HG03521 (cell line): ENCODE measurements at regions not wholly inside any gene's neighbourhood (a gene's known extent, or its start where the extent isn't known, plus 50 kb on each side); places are given as distances from the start of the nearest gene placed in this dataset.

ENCODE experiments used
- ATAC-seq: cut with Tn5 transposase; IDR thresholded peaks from one replicate; pipeline ENCODE4 v1.9.1; 2021; ENCODE audit warnings: mild to moderate bottlenecking, moderate library complexity; ENCODE audit not compliant: unreplicated experiment

GRCh38 chr9:28887188-28887884, 1314.1 kb upstream of the C9orf72 start:
- no peak for ATAC-seq

- no peak for ATAC-seq
Measured at GRCh38 chr9:28888806-28889205, 1315.5 kb upstream of the C9orf72 start.

- no peak for ATAC-seq
Measured at GRCh38 chr9:28892538-28892937, 1319.3 kb upstream of the C9orf72 start.

- ATAC-seq = no peak
Measured at GRCh38 chr9:28899267-28899666, 1326.0 kb upstream of the C9orf72 start.

- no peak for ATAC-seq
Measured at GRCh38 chr9:28899926-28900325, 1326.6 kb upstream of the C9orf72 start.

GRCh38 chr9:28900406-28900805, 1327.1 kb upstream of the C9orf72 start:
- ATAC-seq = no peak

- no peak for ATAC-seq
Measured at GRCh38 chr9:28909526-28909925, 1336.2 kb upstream of the C9orf72 start.

- ATAC-seq = no peak
Measured at GRCh38 chr9:28912621-28913020, 1339.3 kb upstream of the C9orf72 start.

- no peak for ATAC-seq
Measured at GRCh38 chr9:28915202-28915930, 1342.1 kb upstream of the C9orf72 start.

- no peak for ATAC-seq
Measured at GRCh38 chr9:28916348-28916747, 1343.1 kb upstream of the C9orf72 start.

- ATAC-seq = no peak
Measured at GRCh38 chr9:28921857-28922500, 1348.7 kb upstream of the C9orf72 start.

GRCh38 chr9:28922891-28923290, 1349.6 kb upstream of the C9orf72 start:
- no peak for ATAC-seq

GRCh38 chr9:28923351-28923750, 1350.1 kb upstream of the C9orf72 start:
- no peak for ATAC-seq

- ATAC-seq = no peak
Measured at GRCh38 chr9:28925157-28925556, 1351.9 kb upstream of the C9orf72 start.

- no peak for ATAC-seq
Measured at GRCh38 chr9:28926306-28926705, 1353.0 kb upstream of the C9orf72 start.

- ATAC-seq = no peak
Measured at GRCh38 chr9:28927691-28928090, 1354.4 kb upstream of the C9orf72 start.

GRCh38 chr9:28929433-28929832, 1356.2 kb upstream of the C9orf72 start:
- no peak for ATAC-seq

GRCh38 chr9:28930766-28931165, 1357.5 kb upstream of the C9orf72 start:
- ATAC-seq = no peak

- no peak for ATAC-seq
Measured at GRCh38 chr9:28934111-28934510, 1360.8 kb upstream of the C9orf72 start.

GRCh38 chr9:28938981-28939380, 1365.7 kb upstream of the C9orf72 start:
- ATAC-seq = no peak

GRCh38 chr9:28941856-28942255, 1368.6 kb upstream of the C9orf72 start:
- ATAC-seq = no peak

GRCh38 chr9:28942941-28943340, 1369.7 kb upstream of the C9orf72 start:
- ATAC-seq = no peak
